ENCODE measurements at regions not wholly inside any gene's neighbourhood (a gene's known extent, or its start where the extent isn't known, plus 50 kb on each side); places are given as distances from the start of the nearest gene placed in this dataset.

- Histone ChIP-seq H3K79me2 (ENCODE audit: low read length) (no peaks in the 10 kb centered on the region), H3K4me2 (ENCODE audit: low read depth, low read length, poor library complexity, severe bottlenecking) (no peak overlapping the region), H2AFZ (ENCODE audit: low read length) (no peak overlapping the region), H3K9me2 (replicated peaks; ENCODE audit: insufficient read depth, low read length) (no peaks in the 10 kb centered on the region), H3K4me1 (ENCODE audit: low read length) (no peaks in the 10 kb centered on the region), H3K4me3 (ENCODE audit: low read length) (no peak overlapping the region), H3K9me3 (ENCODE audit: low read length) (no peaks in the 10 kb centered on the region), H3K27me3 (ENCODE audit: low read length) (no peaks in the 10 kb centered on the region), H4K20me1 (ENCODE audit: insufficient read depth, low read depth, low read length) (no peaks in the 10 kb centered on the region), H3K36me3 (ENCODE audit: insufficient read depth, low read length) (no peaks in the 10 kb centered on the region), H3K27ac (ENCODE audit: low read length) (no peak overlapping the region), H3K9ac (ENCODE audit: low read length) (no peak overlapping the region)
- DNase-seq, result no peak
Measured at GRCh38 chr2:120617055-120617454, 118.6 kb upstream of the GLI2 start.

DNA sequence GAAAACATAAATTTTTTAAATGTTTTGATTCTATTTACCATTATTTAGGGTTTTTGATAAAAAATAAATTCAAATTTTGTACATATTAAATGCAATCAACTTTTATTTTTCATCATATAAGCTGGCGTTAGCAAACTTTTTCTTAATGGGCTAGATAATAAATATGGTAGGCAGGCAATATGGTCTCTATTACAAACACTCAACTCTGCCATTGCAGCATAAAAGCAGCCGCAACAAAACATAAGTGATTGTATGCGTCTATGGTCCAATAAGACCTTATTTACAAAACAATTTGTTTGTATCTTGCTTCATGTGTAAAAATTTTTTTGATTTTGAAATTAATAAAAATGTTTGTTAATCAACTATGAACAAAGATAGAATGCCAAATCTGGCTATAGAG is 116.8 kb upstream of the GLI2 start:
- H3K9me2 ChIP-seq (replicated peaks; ENCODE audit: insufficient read depth, low read length), result no peaks in the 10 kb centered on the region
- H3K4me3 ChIP-seq (ENCODE audit: low read length), result no peak overlapping the region
- H3K4me1 ChIP-seq (ENCODE audit: low read length), result no peaks in the 10 kb centered on the region
- no peak overlapping the region for H3K9ac ChIP-seq (ENCODE audit: low read length)
- no peak overlapping the region for H3K4me2 ChIP-seq (ENCODE audit: low read depth, low read length, poor library complexity, severe bottlenecking)
- no peaks in the 10 kb centered on the region for H3K27me3 ChIP-seq (ENCODE audit: low read length)
- no peak overlapping the region for H2AFZ ChIP-seq (ENCODE audit: low read length)
- no peaks in the 10 kb centered on the region for H4K20me1 ChIP-seq (ENCODE audit: insufficient read depth, low read depth, low read length)
- no peak for DNase-seq
- H3K27ac ChIP-seq (ENCODE audit: low read length), result no peak overlapping the region
- H3K9me3 ChIP-seq (ENCODE audit: low read length), result no peaks in the 10 kb centered on the region
- no peaks in the 10 kb centered on the region for H3K36me3 ChIP-seq (ENCODE audit: insufficient read depth, low read length)
- no peaks in the 10 kb centered on the region for H3K79me2 ChIP-seq (ENCODE audit: low read length)

GRCh38 chr2:120619579-120619978 is 116.1 kb upstream of the GLI2 start:
- H3K27me3 ChIP-seq (ENCODE audit: low read length), result no peaks in the 10 kb centered on the region
- no peaks in the 10 kb centered on the region for H4K20me1 ChIP-seq (ENCODE audit: insufficient read depth, low read depth, low read length)
- no peaks in the 10 kb centered on the region for H3K4me1 ChIP-seq (ENCODE audit: low read length)
- no peaks in the 10 kb centered on the region for H3K9me3 ChIP-seq (ENCODE audit: low read length)
- H3K4me2 ChIP-seq (ENCODE audit: low read depth, low read length, poor library complexity, severe bottlenecking), result no peak overlapping the region
- H3K9me2 ChIP-seq (replicated peaks; ENCODE audit: insufficient read depth, low read length), result no peaks in the 10 kb centered on the region
- DNase-seq, result no peak
- H3K4me3 ChIP-seq (ENCODE audit: low read length), result no peak overlapping the region
- no peak overlapping the region for H2AFZ ChIP-seq (ENCODE audit: low read length)
- no peaks in the 10 kb centered on the region for H3K79me2 ChIP-seq (ENCODE audit: low read length)
- H3K9ac ChIP-seq (ENCODE audit: low read length), result no peak overlapping the region
- H3K27ac ChIP-seq (ENCODE audit: low read length), result no peak overlapping the region
- no peaks in the 10 kb centered on the region for H3K36me3 ChIP-seq (ENCODE audit: insufficient read depth, low read length)

DNA sequence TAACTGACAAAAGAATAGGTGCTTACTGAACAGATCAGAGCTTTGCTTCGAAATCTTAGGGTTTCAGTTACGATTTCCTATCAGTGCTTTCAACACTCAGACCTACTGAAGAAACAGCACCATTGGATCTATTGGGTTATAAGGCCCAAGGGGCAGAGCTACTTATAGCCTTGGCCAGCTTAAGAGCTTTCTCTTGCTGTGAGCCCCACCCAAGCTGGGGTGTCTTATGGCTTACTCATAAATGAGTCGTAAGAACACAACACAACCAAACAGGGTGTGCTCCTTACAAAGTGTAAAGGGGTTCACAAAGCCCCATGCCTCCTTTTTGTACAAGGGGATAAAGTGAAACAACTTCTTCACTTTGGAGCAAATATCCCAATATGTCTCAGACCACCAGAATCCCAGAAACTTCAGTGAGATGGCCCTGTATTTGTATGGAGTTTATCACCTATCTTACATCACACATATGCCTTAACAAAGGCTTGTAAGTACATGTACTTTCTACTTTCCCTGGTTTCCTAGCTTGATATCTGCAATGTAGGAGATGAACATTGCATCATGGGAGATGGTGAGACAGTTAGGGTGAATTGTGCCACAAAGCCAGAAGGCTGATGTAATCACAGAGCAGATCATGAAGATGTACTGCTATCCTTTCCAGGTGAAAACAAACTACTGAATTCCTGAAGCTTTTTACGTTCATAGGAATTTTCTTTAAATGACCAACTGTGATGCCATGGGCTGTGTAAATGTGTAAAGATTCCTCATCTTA is 115.5 kb upstream of the GLI2 start:
- Histone ChIP-seq H3K4me2 (ENCODE audit: low read depth, low read length, poor library complexity, severe bottlenecking) (no peak overlapping the region), H3K36me3 (ENCODE audit: insufficient read depth, low read length) (no peaks in the 10 kb centered on the region), H3K9ac (ENCODE audit: low read length) (no peak overlapping the region), H3K9me3 (ENCODE audit: low read length) (no peaks in the 10 kb centered on the region), H3K4me1 (ENCODE audit: low read length) (no peaks in the 10 kb centered on the region), H3K27me3 (ENCODE audit: low read length) (no peaks in the 10 kb centered on the region), H3K79me2 (ENCODE audit: low read length) (no peaks in the 10 kb centered on the region), H3K4me3 (ENCODE audit: low read length) (no peak overlapping the region), H3K27ac (ENCODE audit: low read length) (no peak overlapping the region), H2AFZ (ENCODE audit: low read length) (no peak overlapping the region), H3K9me2 (replicated peaks; ENCODE audit: insufficient read depth, low read length) (no peaks in the 10 kb centered on the region), H4K20me1 (ENCODE audit: insufficient read depth, low read depth, low read length) (no peaks in the 10 kb centered on the region)
- DNase-seq, result no peak

DNA sequence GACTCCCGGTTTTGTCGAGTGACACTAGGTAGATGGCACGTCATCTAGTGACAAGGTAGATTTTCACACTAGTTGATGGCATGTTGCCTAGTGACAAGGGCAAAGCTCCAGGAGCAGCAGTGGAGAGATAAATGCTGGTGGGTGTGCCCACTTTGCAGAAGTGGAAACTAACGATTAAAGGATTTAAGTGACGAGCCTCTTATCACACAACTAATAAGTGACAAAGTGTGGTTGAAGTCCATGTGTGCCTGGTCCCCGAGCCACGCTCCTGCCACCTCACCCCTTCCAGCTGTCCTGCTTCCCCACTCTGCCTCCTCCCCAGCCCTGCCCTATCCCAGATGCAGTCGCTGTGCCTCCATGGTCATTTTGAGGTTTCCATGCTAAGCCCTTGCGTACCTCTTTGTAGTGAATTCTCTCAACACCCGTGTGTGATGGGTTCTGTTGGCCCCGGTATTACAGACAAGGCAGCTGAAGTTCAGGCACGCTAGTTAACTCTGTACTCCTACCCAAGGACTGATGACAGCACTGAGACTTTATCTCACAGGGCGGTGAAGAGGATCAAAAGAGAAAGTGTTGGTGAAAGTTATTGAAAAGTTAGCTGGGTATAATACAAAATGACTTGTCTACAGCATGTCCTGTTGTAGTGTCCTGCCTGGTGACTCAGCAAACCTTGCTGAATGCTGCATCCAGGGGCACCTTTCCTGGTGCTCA is 113.4 kb upstream of the GLI2 start:
- Histone ChIP-seq H4K20me1 (ENCODE audit: insufficient read depth, low read depth, low read length) (no peaks in the 10 kb centered on the region), H3K27ac (ENCODE audit: low read length) (no peak overlapping the region), H3K27me3 (ENCODE audit: low read length) (no peaks in the 10 kb centered on the region), H3K9me2 (replicated peaks; ENCODE audit: insufficient read depth, low read length) (no peaks in the 10 kb centered on the region), H3K9me3 (ENCODE audit: low read length) (no peaks in the 10 kb centered on the region), H3K79me2 (ENCODE audit: low read length) (no peaks in the 10 kb centered on the region), H2AFZ (ENCODE audit: low read length) (no peak overlapping the region), H3K4me3 (ENCODE audit: low read length) (no peak overlapping the region), H3K4me2 (ENCODE audit: low read depth, low read length, poor library complexity, severe bottlenecking) (no peak overlapping the region), H3K36me3 (ENCODE audit: insufficient read depth, low read length) (no peaks in the 10 kb centered on the region), H3K9ac (ENCODE audit: low read length) (no peak overlapping the region), H3K4me1 (ENCODE audit: low read length) (no peaks in the 10 kb centered on the region)
- no peak for DNase-seq

GRCh38 chr2:120622886-120623753 is 112.5 kb upstream of the GLI2 start:
- H3K4me3 ChIP-seq (ENCODE audit: low read length), result no peak overlapping the region
- DNase-seq, result no peak

DNA sequence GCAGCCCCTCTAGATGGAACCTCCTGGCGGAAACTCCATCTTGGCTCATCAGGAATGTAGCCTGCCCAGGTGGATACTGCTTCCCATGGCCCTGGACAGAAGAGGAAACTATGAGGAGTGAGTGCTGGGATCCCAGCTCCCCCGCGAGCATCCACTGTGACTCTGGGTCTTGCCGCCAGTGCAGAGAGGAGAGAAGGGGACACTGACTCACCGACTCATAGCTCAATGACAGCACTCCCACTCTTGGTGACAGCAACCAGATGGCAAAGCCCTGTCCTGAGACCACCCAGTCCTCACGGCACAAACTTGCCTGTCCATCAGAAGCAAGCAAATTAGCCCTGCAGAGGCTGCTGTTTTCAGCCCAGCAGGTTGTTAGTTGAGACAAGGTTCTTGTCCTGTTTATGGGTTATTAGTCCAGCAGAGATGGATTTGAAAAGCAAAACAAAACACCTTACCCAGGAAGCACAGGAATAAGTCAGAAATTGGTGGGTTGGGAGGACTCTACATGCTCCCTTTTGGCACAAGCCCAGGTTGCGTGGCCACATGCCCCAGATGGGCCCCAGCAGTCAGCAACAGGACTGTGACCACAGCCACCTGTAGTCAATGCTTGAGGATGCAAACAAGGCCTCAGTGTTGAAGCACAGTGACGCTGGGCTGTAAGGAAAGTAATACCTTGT is 111.5 kb upstream of the GLI2 start:
- H3K36me3 ChIP-seq (ENCODE audit: insufficient read depth, low read length), result no peaks in the 10 kb centered on the region
- no peaks in the 10 kb centered on the region for H3K4me1 ChIP-seq (ENCODE audit: low read length)
- no peaks in the 10 kb centered on the region for H3K9me3 ChIP-seq (ENCODE audit: low read length)
- H3K4me2 ChIP-seq (ENCODE audit: low read depth, low read length, poor library complexity, severe bottlenecking), result no peak overlapping the region
- no peak for DNase-seq
- H3K9ac ChIP-seq (ENCODE audit: low read length), result no peak overlapping the region
- H3K27me3 ChIP-seq (ENCODE audit: low read length), result no peaks in the 10 kb centered on the region
- H3K27ac ChIP-seq (ENCODE audit: low read length), result no peak overlapping the region
- H3K79me2 ChIP-seq (ENCODE audit: low read length), result no peaks in the 10 kb centered on the region
- no peak overlapping the region for H3K4me3 ChIP-seq (ENCODE audit: low read length)
- no peaks in the 10 kb centered on the region for H3K9me2 ChIP-seq (replicated peaks; ENCODE audit: insufficient read depth, low read length)
- no peaks in the 10 kb centered on the region for H4K20me1 ChIP-seq (ENCODE audit: insufficient read depth, low read depth, low read length)
- no peak overlapping the region for H2AFZ ChIP-seq (ENCODE audit: low read length)

More at GRCh38 chr2:120622886-120623753, 112.5 kb upstream of the GLI2 start:
- no peaks in the 10 kb centered on the region for H3K9me3 ChIP-seq (ENCODE audit: low read length)
- no peak overlapping the region for H3K27ac ChIP-seq (ENCODE audit: low read length)
- H3K27me3 ChIP-seq (ENCODE audit: low read length), result no peaks in the 10 kb centered on the region
- no peaks in the 10 kb centered on the region for H3K4me1 ChIP-seq (ENCODE audit: low read length)
- H3K9me2 ChIP-seq (replicated peaks; ENCODE audit: insufficient read depth, low read length), result no peaks in the 10 kb centered on the region
- H3K36me3 ChIP-seq (ENCODE audit: insufficient read depth, low read length), result no peaks in the 10 kb centered on the region
- H3K79me2 ChIP-seq (ENCODE audit: low read length), result no peaks in the 10 kb centered on the region
- H3K9ac ChIP-seq (ENCODE audit: low read length), result no peak overlapping the region
- no peak overlapping the region for H3K4me2 ChIP-seq (ENCODE audit: low read depth, low read length, poor library complexity, severe bottlenecking)
- no peaks in the 10 kb centered on the region for H4K20me1 ChIP-seq (ENCODE audit: insufficient read depth, low read depth, low read length)
- H2AFZ ChIP-seq (ENCODE audit: low read length), result no peak overlapping the region

Data from Karpas-422 (cell line).